Fibroblast of skin of right biceps (primary cell): ENCODE measurements at regions not wholly inside any gene's neighbourhood (a gene's known extent, or its start where the extent isn't known, plus 50 kb on each side); places are given as distances from the start of the nearest gene placed in this dataset.
A peak's percentile ranks its signal among the peaks of the same experiment; 100 is the strongest.
"Not testable (repeated sequence)": the region's sequence is repeated elsewhere in the genome, so short reads cannot be mapped to it uniquely, and the experiment has no call there.

Source experiments
- DNase-seq: peaks from one replicate; pipeline ENCODE4 v3.0.0-alpha.2; 2013

DNA sequence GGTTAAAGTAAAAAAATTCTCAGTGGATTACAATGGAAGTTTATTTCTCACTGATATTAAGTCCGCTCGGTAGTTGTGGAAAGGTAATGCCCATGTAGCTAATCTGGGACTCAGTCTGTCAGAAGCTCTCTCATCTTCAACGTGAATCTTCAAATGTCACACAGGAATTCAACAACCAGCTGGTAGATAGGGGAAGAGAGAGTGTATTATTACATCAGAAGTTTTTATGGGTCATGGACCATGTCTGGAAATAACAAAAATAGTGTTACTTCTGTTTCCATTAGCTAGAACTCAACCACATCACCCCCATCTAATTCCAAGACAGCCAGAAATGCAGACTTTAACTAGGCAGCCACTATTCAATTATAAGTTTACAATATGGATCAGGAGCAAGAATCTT is 506.1 kb upstream of the HTR2C start:
- DNase-seq, result no peak

DNA sequence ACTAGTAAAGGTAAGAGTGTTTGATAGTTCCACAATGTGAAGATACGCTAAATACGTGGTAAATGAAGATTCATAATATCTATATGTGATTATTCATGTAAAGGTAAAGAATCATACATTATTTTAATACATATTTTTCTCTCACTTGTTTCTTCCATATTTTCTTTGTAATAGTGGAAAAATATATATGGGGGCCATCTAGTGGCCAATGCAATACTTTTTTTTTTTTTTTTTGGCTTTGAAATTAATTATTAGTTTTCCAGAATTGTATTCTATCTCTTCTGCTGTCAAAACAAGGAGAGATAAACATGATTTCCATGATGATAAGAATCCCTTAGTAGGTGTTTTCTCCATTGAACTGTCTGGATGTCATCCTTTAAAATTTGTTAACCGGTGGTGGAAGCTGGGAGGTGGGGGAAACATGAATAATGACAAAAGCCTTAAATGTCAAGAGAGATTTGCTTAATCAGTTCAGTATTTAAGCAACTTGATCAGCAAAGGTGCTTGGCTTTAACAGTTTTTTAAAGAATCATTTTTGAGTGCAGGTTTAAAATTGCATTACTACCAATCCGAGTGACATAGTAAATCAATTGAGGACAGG is 508.7 kb upstream of the HTR2C start:
- DNase-seq, result peak; percentile 0

DNA sequence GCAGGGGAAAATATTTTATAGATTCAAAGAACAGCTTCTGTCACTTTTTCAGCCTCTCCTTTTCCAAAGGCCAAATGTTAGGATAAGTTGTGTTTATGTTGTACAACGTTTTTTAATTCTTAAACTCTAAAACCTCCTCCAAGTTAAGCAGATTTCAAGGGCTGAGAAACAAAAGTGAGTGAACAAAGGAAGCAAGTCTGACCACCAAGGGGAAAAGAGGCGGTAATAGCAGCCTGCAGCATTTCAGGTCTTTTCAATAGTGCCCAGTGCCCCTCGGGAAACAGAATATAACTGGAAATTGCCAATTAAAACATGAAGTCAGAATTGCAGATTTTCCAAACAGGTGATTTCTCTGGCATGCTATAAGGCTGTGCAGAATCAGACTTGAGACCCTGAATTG is 510.0 kb upstream of the HTR2C start:
- DNase-seq, result no peak

DNA sequence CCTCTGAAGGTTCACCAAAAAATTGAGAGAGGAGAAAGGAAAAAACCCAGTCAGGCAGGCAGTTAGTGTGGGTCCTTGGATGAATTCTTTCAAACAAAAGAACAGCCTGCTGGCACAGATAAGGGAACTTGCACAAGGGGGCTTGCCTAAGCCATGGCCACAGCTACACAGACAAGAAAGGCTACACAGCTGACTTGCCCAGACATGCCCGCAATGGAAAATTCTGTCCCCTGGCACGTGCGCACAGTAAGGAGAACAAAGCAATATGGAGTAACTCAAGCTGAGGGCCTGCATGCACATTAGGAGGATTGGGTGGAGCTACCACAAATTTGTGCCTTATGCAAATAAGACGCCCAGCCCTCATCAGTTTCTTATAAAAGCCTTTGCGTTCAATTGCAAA is 512.5 kb upstream of the HTR2C start:
- DNase-seq, result no peak

DNA sequence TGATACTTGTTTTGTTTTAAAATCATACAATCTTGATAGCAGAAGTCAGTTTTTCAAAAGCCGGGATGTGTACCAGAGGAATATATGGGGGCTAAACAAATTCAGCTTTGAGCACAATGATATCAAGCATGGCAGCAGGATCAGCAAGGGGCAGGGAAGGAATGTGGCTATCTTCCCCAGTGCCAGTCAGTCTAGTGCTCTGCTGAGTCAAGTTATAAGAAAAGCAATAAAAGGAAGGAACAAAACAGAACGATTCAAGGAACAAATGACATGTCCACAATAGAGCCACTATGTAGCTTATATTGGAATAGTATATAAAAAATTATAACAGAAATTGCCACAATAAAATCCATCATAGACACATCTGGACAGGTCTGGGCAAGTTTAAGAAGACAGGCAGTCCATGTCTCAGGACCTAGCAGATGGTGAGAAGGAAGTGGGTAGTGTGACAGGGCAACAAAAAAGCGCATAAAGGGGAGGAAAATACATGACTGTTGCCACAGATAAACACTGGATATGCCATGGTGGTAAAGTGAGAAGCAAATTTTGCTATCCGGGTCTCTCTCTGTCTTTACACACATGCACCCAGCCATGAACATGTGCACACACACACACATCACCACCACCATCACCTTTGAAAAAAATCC is 518.2 kb upstream of the HTR2C start:
- DNase-seq, result no peak

DNA sequence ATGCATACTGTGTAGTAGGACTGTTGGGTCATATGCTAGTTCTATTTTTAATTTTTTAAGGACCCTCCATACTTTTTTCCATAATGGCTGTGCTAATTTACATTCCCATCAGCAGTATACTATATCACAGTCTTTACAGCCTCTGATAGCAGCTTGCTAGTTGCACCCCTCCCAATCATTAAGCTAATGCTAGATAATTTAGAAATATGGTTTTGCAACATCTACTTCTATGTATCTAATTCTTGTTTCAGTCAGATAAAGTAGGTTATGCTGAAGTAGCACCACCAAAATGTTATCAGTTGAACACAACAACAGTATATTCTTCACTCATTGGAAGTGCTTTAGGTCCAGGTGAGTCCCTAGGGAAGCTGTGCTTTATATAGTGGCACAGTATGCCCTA is 522.7 kb upstream of the HTR2C start:
- no peak for DNase-seq

DNA sequence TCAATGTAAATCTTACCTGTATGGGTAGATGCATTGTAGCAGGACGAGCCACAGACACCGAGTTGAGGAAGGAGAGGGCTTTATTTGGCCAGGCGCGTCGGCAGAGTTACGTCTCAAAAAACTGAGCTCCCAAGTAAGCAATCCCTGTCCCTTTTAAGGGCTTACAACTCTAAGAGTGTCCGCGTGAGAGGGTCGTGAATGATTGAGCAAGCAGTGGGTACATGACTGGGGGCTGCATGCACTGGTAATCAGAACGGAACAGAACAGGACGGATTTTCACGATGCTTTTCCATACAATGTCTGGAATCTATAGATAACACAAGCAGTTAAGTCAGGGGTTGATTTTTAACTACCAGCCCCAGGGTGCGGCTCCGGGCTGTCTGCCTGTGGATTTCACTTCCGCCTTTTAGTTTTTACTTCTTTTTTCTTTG is 524.9 kb upstream of the HTR2C start:
- DNase-seq, result no peak

DNA sequence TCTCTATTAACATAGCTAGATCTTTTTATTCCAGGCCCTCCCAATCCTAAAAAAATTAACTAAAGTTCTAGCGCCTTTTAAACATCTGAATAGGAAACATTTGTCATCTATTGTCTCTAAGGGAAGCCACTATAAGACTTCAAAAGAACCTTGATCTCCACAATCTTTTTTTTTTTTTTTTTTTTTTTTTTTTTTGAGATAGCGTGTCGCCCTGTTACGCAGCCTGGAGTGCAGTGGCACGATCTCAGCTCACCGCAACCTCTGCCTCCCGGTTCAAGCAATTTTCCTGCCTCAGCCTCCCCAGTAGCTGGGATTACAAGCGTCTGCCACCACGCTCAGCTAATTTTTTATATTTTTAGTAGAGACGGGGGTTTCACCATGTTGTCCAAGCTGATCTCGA is 526.5 kb upstream of the HTR2C start:
- not testable (repeated sequence) for DNase-seq

DNA sequence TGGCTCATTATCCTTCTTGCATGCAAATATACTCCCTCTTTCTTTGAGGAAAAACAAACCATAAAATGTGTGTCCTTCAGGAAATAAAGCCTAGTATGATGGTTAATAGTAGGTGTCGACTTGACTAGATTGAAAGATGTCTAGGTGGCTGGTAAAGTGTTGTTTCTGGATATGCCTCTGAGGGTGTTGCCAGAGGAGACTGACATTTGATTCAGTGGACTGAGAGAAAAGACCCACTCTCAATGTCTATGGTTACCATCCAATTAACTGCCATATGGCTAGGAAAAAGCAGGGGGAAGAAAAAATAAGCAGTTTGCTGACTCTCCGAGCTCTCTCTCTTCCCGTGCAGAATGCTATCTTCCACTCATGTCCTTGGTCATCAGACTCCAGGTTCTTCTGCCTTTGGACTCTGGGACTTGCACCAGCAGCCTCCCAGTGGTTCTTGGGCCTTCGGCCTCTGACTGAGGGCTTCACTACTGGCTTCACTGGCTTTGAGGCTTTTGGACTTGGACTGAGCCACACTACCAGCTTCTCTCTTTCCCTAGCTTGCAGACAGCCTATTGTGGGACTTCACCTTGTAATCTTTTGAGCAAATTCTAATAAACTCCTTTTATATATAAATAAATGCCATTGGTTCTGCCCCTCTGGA is 532.1 kb upstream of the HTR2C start:
- DNase-seq, result no peak

DNA sequence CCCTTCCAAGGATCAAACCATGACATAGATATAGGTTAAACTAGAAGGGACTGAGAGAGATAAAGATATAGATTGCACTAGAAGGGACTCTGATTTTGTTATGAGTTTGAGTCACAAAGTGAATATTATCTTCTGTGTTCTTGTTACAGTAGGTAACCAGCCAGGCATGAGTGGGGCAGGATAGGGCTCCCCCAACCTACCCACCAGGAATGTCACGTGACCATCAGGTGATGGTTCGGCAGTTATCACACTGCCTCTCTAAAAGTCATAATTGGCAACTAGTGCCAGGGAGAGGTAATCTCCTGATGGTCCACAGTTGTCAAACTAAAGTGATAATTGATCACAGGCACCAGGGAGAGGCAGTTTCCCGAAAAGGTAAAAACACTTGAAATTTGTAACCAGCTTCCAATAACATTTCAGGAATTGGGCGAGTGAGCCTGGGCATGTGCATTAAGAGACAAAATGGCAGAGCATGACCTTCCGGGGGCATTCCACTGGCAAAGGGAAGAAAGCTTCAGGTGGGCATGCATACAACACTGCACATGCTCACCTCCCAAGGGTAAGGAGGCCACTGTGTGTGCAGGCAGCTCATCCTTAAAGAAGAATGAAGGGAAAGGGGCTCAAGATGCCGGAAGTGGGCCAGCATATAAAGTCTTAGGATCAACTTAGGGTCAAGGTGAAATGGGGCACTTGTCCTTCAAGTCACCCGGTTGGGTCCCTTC is 533.6 kb upstream of the HTR2C start:
- no peak for DNase-seq

DNA sequence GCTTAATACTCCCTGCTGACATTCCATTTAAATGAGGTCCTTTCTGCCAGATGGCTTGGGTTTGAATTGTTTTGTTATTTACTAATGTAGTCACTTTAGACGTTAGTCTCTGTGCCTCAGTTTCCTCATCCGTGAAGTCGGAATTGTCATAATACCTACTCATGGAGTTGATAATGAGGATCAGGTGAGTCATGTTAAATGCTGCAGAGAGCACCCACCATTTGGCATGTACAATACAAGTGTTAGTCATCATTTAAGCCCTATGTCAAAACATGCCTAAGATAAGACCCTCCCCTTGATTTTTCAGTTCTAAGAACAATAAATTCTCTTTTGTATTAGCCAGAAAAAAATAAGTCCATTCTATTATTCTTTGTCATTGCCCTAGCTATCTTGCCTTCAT is 534.8 kb upstream of the HTR2C start:
- no peak for DNase-seq

DNA sequence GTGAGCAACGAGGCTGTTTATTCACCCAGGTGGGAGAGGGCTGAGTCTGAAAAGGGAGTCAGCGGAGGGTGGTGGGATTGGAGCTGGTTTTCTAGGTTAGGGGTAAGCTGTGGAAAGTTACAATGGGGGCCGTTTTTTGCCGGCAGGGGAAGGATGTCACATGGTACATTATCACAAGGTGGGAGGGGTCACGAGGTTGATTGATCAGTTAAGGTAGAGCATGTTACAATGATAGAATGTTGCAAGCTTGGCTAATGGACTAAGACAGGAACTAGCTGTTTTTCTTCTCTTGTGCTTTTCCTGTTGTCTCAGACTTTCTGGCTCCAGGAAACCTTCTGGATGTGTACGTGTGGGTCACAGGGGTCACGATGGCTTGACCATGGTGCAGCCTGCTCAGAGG is 536.3 kb upstream of the HTR2C start:
- no peak for DNase-seq

DNA sequence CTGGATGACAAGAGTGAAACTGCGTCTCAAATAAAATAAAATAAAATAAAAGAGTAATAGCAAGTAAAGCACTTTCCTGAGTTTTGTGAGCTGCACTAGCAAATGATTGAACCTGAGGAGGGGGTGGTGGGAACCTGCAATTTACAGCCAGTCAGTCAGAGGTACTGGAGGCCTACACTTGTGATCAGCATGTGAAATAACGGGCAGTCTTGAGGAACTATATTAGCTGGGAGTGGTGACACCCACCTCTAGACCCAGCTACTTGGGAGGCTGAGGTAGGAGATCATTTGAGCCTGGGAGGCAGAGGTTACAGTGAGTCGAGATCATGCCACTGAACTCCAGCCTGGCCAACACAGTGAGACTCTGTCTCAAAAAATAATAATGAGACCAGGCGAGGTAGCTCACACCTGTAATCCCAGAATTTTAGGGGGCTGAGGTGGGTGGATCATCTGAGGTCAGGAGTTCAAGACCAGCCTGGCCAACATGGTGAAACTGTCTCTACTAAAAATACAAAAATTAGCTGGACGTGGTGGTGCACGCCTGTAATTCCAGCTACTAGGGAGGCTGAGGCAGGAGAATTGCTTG is 537.1 kb upstream of the HTR2C start:
- DNase-seq, result no peak

DNA sequence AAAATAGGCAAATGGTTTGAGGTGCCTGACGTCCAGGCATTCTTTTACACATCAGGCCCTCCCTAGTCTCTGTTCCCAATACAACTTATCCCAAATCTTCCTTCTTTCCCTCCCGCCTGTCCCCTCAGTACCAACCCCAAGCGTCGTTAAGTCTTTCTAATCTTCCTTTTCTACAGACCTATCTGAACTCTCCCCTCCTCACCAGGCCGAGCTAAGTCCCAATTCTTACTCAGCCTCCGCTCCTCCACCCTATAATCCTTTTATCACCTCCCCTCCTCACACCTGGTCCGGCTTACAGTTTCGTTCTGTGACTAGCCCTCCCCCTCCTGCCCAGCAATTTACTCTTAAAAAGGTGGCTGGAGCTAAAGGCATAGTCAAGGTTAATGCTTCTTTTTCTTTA is 542.4 kb upstream of the HTR2C start:
- not testable (repeated sequence) for DNase-seq

DNA sequence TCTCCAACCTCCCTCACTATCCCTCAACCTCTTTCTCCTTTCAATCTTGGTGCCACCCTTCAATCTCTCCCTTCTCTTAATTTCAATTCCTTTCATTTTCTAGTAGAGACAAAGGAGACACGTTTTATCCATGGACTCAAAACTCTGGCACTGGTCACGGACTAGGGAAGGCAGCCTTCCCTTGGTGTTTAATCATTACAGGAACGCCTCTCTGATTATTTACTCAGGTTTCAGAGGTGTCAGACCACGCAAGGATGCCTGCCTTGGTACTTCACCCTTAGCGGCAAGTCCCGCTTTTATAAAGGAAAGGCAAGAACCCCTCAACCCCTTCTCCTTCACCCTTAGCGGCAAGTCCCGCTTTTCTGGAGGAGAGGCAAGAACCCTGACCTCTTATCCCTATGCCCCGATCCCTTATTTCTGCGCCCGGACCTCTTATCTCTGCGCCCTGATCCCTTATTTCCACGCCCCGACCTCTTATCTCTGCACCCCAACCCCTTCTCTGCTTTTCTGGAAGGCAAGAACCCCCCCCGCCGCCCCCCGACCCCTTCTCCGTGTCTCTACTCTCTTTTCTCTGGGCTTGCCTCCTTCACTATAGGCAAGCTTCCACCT is 543.1 kb upstream of the HTR2C start:
- DNase-seq, result not testable (repeated sequence)

DNA sequence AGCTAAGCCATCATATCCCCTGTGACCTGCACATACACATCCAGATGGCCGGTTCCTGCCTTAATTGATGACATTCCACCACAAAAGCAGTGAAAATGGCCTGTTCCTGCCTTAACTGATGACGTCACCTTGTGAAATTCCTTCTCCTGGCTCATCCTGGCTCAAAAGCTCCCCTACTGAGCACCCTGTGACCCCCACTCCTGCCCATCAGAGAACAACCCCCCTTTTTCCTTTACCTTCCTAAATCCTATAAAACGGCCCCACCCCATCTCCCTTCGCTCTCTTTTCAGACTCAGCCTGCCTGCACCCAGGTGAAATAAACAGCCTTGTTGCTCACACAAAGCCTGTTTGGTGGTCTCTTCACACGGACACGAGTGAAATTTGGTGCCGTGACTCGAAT is 543.8 kb upstream of the HTR2C start:
- not testable (repeated sequence) for DNase-seq

DNA sequence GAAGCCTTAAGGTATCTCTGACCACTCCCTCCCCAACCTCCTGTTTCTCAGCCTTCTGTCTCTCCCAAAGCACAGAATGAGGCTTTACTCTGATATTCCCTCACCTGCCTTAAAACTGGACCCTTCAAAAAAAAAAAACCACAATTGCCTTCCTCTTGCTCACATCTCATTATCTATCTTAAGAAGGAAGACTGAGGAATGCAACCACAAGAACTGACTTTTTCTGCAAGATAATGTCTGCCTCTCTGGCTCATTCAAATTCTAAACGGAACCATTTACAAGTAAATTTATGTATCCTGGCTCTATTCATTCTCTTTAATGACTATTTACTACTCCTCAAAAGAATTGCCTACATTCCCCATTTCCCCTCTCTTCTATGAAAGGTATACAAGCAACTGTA is 545.5 kb upstream of the HTR2C start:
- DNase-seq, result no peak

DNA sequence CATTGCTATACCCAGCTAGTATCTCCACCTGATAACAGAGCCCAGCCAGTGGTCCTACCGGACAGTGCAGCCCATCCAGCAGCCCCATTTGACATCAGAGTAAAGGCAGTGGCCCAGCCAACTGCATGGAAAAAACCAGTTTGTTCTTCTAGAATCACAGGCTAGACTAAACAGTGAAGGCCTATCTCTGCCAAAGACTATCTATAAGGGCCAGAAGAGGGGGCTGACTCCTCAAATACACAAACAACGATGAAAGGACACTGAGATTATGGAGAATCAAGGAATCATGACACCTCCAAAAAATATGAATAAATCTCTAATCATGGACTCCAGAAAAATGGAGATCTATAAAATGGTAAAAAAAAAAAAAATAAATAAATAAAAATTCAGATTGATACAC is 546.4 kb upstream of the HTR2C start:
- DNase-seq, result no peak

DNA sequence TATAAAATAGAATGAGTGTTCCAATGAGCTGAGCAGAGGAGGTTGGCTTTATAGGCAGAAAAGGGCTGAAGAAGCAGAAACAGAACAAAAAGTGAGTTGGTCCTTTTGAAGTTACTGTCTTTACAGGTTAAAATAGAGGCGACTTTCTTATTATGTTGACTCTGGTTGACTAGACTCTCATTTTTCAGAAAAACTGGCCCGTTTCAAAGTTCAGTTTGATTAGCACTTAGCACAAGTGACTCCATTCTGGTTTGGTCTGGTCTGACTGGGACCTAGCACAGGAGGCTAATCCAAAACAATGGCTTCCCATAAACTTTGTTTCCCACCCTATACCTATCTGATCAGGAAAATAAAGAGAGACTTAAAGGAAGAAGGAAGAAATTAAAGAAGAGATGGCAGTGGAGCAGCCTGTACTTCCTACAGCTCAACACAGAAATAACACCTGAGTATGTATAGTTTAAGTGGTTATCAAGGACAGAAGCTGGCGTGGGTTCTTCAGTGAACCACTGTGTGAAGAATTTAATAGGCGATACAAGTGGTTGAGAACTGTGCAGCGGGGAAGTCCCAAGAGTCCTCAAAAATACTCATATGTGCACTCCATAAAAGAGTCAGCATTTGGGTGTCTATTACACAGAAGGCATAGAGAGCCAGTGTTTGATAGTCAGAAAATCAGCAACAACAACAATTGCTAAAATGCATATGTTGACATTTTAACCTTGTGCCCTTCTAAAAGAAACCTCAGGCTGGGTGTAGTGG is 554.8 kb upstream of the HTR2C start:
- DNase-seq, result no peak

DNA sequence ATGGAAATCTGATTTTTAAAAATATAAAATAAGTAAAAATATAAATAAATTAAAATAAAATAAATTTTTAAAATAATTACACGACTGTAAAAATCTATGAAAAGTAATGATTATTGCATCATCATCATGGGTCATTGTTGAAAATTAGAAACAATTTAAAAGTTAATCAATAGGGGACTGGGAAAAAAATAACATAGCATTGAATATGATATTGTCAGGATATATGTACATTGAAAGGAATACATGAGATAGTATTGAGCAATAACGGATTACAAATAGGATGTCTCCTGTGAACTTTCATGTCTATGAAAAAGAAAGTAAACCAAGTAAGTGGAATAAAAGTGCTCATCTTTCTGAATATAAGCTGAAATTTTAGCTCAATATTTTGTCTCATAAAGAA is 566.8 kb upstream of the HTR2C start:
- no peak for DNase-seq

DNA sequence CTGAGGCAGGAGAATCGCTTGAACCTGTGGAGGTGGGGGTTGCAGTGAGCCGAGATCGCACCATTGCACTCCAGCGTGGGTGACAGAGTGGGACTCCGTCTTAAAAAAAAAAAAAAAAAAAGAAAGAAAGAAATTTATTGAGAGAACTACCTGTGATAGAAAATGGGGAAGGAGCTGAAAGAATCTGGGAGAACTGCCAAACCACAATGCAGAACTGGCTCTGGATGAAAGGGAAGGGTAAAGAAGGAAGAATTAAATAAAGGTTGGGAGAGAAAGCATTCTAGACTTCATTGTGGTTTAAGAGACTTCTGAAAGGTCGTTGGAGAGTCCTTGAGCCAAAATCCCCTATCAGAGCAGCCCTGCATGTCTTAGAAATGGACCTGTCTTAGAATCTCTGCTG is 567.9 kb upstream of the HTR2C start:
- no peak for DNase-seq

DNA sequence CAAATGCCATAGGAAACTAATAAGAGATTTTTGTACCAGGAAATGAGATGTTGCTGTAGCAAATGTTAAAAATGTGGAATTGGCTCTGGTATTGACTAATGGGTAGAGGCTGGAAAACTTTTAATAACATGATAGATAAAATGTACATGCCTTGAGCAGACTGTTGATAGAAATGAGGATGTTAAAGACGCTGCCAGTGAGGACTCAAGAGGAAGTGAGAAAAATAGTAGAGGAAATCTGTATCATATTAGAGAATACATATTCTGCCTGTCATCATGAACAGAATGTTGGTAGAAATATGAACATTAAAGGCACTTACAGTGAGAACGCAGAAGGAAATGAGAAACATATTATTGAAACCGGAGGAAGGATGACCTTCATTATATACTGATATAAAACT is 577.2 kb upstream of the HTR2C start:
- no peak for DNase-seq
